NCI-H510A (cell line): ENCODE measurements at regions not wholly inside any gene's neighbourhood (a gene's known extent, or its start where the extent isn't known, plus 50 kb on each side); places are given as distances from the start of the nearest gene placed in this dataset.
"Not testable (repeated sequence)": the region's sequence is repeated elsewhere in the genome, so short reads cannot be mapped to it uniquely, and the experiment has no call there.

Experiments
- DNase-seq: peaks from one replicate; lab custom pipeline; 2025; lab: John Stamatoyannopoulos, UW

DNA sequence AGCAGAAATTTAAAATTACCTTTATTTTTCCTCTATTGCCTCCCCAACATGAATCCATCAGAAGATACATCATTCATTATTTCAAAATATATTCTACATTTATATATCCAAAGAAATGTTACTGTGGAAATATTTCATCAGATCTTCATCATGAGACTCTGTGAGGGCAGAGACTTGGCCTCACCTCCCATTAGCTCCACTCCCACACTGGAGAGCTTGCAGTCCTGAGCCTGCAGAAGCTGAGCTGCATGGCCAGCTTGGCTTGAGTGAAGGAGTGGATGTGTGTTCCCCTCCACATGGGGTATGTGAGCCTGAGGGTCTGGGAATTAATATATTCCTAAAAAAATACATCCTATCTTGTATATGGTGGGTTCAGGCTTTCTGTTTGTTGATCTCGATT is 961.9 kb downstream of the TMEM121 start:
- DNase-seq = no peak

GRCh38 chr14:106489112-106489881 is 962.9 kb downstream of the TMEM121 start:
- no peak for DNase-seq

DNA sequence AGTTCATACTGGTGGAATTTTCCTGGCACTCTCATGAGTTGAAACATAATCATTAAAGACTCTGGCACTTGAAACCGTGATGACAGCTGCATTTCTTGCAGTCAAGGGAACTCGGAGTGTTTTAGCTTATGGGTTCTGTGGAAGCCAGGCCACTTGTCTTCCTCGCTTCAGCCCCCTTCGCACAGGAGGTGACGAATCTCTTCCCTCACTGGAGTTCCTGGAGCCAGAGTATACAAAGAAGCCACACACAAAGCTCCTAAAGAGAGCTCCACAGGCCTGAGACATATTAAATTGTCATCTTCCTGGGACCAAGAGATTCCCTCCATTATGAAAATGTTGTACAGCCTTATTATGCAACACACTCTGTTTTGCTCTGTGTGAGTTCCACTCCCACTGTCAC is 964.1 kb downstream of the TMEM121 start:
- DNase-seq = no peak

- no peak for DNase-seq
Measured at GRCh38 chr14:106491851-106492250, 965.5 kb downstream of the TMEM121 start.

DNA sequence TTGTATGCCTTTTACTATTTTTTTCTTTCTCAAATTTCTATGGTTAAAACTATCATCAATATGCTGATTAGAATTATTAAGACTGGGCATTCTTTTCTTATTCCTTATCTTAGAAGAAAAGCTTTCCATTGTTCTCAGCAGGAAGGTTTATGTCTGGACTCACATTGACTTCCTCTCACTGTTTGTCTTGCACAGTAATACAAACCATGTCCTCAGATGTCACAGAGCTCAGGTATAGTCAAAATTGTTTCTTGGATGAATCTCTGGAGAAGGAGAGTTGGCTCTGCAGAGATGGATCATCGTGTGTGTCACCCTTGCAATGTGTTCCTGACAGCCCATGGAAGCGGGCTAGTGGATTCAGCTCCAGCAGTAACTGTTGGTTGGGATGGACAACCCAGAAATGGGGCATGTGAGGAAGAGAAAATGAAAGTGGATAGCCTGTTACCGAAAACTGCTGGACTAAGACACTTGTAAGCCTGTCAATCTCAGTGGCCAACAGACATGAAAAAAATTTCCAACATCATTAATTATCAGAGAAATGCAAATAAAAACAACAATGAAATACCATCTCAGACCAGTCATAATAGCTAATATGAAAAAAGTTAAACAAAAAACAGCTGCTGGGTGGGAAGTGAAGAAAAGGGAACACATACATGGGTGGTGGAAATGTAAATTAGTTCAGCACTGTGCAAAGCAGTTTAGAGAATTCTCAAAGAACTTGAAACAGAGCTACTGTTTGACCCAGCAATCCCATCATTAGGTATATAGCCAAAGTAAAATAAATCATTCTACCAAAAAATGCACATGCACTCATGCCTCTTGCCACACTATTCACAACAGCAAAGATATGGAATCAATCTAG is 967.8 kb downstream of the TMEM121 start:
- no peak for DNase-seq

DNA sequence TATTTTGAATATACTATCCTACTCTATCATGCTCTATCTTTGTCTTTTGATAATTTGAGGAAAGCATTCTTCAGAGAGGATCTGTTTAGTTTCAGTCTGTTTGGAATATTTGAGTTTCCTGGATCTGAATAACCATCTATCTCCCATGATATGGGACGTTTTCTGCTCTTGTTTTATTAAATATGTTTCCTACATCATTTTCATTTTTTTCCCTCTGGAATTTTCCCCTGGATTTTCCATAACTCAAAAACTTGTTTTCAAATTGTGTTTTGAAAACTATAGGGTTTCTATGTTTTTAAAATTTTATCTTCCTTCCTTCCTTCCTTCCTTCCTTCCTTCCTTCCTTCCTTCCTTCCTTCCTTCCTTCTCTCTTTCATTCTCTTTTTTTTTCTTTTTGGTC is 974.2 kb downstream of the TMEM121 start:
- DNase-seq = no peak

GRCh38 chr14:106501898-106502297 is 975.5 kb downstream of the TMEM121 start:
- DNase-seq = no peak

DNA sequence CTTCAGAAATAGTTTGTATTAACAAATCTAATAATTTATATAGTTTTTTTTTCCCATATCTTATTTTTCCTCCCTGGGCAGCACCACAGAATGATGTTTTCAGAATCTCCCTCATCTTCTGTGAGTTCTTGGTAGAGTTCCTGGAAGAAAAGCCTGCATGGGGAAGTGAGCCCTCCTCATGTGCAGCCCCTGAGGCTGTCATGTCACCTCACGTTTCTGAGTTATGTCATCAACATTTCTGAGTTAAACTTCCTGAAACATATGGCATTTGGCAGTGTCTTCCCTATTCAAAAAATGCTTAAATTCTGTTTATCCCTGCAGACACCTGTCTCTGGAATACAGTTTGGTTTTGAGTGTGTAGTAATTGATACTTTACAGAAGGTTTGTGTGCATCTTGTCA is 979.0 kb downstream of the TMEM121 start:
- no peak for DNase-seq

- no peak for DNase-seq
Measured at GRCh38 chr14:106506881-106507305, 980.5 kb downstream of the TMEM121 start.

DNA sequence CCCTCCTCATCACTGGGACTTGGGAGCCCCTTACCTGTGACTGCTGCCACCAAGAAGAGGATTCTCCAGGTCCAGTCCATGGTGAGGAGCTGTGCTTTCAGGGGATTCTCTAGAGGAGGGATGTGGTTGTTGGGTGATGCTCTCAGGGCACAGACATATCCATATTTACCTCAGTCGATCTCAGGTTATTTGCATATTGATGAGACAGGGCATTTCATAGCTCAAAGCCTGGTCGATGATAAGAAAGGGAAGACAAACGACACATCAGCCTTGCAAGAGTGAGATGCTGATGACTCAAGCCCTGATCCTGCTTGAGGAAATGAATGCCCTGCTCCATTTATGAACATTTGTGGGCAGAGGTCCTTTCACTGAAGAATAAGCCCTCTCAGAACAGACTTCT is 981.0 kb downstream of the TMEM121 start:
- DNase-seq = no peak

DNA sequence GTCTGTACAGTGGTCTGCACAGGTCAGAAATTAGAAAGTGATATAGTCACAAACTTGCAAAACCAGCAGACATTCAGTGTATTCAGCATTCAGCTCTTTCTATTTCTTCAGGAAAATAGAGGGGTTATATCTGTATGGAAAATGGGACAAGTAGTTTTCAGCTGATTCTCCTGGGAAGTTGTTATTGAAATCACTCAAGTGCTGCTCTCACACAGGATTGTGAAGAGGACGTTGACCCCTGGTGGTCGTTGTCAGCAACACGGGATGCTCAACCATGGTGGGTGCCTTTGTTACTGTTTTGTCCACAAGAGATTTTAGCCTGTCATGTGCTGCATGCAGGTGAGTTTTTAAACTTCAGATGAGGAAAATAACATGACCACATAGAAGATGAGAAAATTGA is 981.8 kb downstream of the TMEM121 start:
- DNase-seq = no peak

DNA sequence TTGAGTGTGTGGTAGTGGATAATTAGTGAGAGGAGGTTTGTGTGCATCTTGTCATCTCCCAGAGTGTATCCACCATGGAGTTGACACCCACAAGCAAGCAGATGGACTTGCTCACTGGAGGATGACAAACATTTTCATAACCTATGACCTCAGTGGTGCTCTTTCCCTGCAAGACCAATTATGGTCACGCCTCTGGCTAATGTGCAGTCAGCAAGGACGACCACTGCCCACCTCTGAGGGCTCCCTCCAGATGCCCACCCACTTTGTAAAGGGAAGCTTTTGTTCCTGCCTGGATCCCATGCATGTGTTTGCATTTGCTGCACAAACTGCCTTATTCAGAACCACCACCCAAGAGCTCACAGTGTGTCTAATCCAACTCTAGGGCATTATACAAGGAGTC is 982.8 kb downstream of the TMEM121 start:
- DNase-seq = no peak

- no peak for DNase-seq
Measured at GRCh38 chr14:106509807-106510206, 983.4 kb downstream of the TMEM121 start.

- no peak for DNase-seq
Measured at GRCh38 chr14:106511006-106511799, 984.8 kb downstream of the TMEM121 start.

GRCh38 chr14:106511800-106512198 is 985.4 kb downstream of the TMEM121 start:
- DNase-seq = no peak

- DNase-seq = no peak
Measured at GRCh38 chr14:106513302-106513701, 986.9 kb downstream of the TMEM121 start.

DNA sequence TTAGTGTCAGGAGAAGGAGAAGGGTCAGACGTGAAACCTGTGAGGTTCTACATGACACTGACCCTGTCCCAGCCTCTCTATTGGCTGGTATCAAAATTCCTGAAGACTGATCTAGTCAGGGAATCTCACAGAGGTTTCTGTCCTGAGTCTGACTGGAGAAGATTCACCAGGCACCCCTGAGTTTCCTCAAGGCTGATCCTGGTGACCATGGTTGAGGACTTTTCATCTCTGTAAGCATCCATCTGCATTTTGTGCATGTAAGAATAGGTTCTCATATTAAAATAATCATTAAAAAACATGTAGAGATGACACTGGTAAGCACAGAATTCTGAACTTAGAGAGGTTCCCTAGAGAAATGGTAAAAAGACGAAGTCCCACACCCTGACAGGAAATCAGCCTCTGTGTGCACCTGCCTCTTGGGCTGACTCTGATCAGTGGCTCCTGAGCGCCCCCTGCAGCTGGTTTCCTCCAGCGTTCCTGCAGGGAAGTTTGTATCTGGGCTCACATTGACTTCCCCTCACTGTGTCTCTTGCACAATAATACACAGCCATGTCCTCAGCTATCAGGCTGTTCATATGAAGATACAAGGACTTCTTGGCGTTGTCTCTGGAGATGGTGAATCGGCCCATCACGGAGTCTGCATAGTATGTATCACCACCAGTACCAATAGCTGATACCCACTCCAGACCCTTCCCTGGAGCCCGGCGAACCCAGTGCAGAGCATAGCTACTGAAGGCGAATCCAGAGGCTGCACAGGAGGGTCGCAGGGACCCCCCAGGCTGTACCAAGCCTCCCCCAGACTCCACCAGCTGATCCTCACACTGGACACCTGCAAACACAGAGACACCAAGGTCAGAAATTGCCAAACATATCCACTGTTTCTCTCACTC is 991.9 kb downstream of the TMEM121 start:
- no peak for DNase-seq

- DNase-seq = not testable (repeated sequence)
Measured at GRCh38 chr14:106522118-106522517, 995.7 kb downstream of the TMEM121 start.

DNA sequence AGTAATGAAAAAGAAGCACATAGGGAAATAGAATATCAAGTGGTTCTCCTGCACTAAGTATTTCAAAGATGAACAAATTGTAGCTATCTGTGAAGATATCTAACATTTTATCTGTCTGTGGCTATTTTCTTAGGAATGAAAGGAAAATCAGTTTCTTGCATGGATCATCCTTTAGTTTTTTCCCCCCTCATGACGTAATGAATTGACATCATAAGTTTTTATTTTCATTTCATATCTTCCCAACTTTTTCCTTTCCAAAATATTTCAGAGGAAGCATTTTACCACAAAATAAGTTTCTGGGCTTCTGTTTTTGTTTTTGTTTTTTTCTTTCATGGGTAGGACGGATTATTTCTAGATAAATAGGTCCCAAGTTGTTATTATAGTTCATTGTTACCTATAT is 996.6 kb downstream of the TMEM121 start:
- DNase-seq = no peak

GRCh38 chr14:106528717-106529116 is 1002.3 kb downstream of the TMEM121 start:
- no peak for DNase-seq

GRCh38 chr14:106530031-106530422 is 1003.6 kb downstream of the TMEM121 start:
- DNase-seq = no peak
